Sigmoid colon (tissue), 6 donors: ENCODE measurements at regions not wholly inside any gene's neighbourhood (a gene's known extent, or its start where the extent isn't known, plus 50 kb on each side); places are given as distances from the start of the nearest gene placed in this dataset.

Experiments used
- DNase-seq: peaks from one replicate; pipeline ENCODE4 v3.0.0-alpha.2; 2019
- H3K27ac ChIP-seq, 4 donors: fragments of 200-600 bp; sonication (generic); one replicate each; pipeline ENCODE4 v1.5.1; 2016 to 2019; ENCODE audit warnings: mild to moderate bottlenecking in 1 of 4
- H3K27me3 ChIP-seq, 3 donors: fragments of 200-600 bp; sonication (generic); one replicate each; pipeline ENCODE4 v1.5.1; 2019; ENCODE audit warnings: mild to moderate bottlenecking in 1 of 3
- H3K36me3 ChIP-seq, 4 donors: fragments of 200-600 bp; sonication (generic); one replicate each; pipeline ENCODE4 v1.5.1; 2016 to 2019
- H3K4me1 ChIP-seq, 4 donors: fragments of 200-600 bp; sonication (generic); one replicate each; pipeline ENCODE4 v1.5.1; 2017 to 2019
- H3K4me3 ChIP-seq, 4 donors: fragments of 200-600 bp; sonication (generic); one replicate each; pipeline ENCODE4 v1.5.1; 2017 to 2019; ENCODE audit warnings: mild to moderate bottlenecking in 2 of 4, moderate library complexity in 1 of 4
- H3K9me3 ChIP-seq, 4 donors: fragments of 200-600 bp in 3 of 4; sonication (generic) in 3 of 4; one replicate each; pipeline versions ENCODE4 v1.5.1 to v1.6.1; 2013 to 2019
- EP300 ChIP-seq, 4 donors: sonication (generic); formaldehyde crosslinking; IDR thresholded peaks; one replicate each; pipeline ENCODE4 v1.6.1; 2017; ENCODE audit warnings: antibody characterized with exemption in 4 of 4
- POLR2A ChIP-seq, 2 donors: fragments of 450-650 bp; IDR thresholded peaks; one replicate each; pipeline ENCODE4 v1.6.1; 2016; ENCODE audit warnings: antibody characterized with exemption in 2 of 2, mild to moderate bottlenecking in 2 of 2, moderate library complexity in 2 of 2
- POLR2AphosphoS5 ChIP-seq, 4 donors: sonication (generic); formaldehyde crosslinking; IDR thresholded peaks; one replicate each; pipeline ENCODE4 v1.6.1; 2017; ENCODE audit warnings: antibody characterized with exemption in 4 of 4
- WGBS, 2 donors: extraction: QIAGEN DNeasy Blood & Tissue Kit; methylation state at CpG; one replicate each; pipeline ENCODE4 v1.1.7; 2013; 5-methylcytosine and 5-hydroxymethylcytosine counted together
- intact Hi-C: fragments of 100-400 bp; cut with DNase I; formaldehyde crosslinking; loops from one replicate; pipeline ENCODE4 v1.15.1; 2023
- TF ChIP-seq, protein P1 (sequence below), 4 experiments: fragments of 450-650 bp in 3 of 4; fragments of 200-600 bp in 1 of 4; IDR thresholded peaks; one replicate each; pipeline ENCODE4 v1.5.1; 2016 to 2019; ENCODE audit warnings: antibody characterized with exemption in 4 of 4, mild to moderate bottlenecking in 3 of 4, moderate library complexity in 2 of 4
- donor health status: healthy with polysubstance abuse.
- donor health status: healthy.

DNA sequence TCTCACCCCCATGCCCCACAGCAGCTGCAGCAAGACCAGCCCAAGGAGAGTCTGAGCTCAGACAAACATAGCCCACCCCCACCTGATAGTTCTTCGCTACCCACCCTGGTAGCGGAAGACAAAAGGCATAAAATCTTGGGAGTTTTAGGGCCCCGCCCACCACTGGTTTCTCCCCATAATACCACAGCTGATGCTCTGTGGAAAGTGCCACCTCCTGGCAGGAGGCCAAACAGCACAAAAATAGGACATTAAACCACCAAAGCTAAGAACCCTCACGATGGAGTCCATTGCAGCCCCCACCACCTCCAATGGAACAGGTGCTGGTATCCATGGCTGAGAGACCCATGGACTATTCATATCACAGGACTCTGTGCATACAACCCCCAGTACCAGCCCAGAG is 226.7 kb downstream of the SNCA start:
- Histone ChIP-seq H3K27ac (no peak overlapping the region), H3K9me3 (no peaks in the 10 kb centered on the region), H3K36me3 (no peaks in the 10 kb centered on the region), H3K27me3 (no peaks in the 10 kb centered on the region), H3K4me3 (no peak overlapping the region), H3K4me1 (no peaks in the 10 kb centered on the region)
- intact Hi-C loops = no loop called here
- no peak for DNase-seq
- TF ChIP-seq POLR2AphosphoS5 (IDR thresholded peaks at IDR 0.05) (no peak), POLR2A (IDR thresholded peaks at IDR 0.05) (no peak), EP300 (IDR thresholded peaks at IDR 0.05) (no peak)
- TF ChIP-seq, protein P1, sequence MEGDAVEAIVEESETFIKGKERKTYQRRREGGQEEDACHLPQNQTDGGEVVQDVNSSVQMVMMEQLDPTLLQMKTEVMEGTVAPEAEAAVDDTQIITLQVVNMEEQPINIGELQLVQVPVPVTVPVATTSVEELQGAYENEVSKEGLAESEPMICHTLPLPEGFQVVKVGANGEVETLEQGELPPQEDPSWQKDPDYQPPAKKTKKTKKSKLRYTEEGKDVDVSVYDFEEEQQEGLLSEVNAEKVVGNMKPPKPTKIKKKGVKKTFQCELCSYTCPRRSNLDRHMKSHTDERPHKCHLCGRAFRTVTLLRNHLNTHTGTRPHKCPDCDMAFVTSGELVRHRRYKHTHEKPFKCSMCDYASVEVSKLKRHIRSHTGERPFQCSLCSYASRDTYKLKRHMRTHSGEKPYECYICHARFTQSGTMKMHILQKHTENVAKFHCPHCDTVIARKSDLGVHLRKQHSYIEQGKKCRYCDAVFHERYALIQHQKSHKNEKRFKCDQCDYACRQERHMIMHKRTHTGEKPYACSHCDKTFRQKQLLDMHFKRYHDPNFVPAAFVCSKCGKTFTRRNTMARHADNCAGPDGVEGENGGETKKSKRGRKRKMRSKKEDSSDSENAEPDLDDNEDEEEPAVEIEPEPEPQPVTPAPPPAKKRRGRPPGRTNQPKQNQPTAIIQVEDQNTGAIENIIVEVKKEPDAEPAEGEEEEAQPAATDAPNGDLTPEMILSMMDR (IDR thresholded peaks at IDR 0.05) = no peak
- WGBS, 2 donors = 96 to 97% methylated on average over 4 of the region's 4 CpGs

DNA sequence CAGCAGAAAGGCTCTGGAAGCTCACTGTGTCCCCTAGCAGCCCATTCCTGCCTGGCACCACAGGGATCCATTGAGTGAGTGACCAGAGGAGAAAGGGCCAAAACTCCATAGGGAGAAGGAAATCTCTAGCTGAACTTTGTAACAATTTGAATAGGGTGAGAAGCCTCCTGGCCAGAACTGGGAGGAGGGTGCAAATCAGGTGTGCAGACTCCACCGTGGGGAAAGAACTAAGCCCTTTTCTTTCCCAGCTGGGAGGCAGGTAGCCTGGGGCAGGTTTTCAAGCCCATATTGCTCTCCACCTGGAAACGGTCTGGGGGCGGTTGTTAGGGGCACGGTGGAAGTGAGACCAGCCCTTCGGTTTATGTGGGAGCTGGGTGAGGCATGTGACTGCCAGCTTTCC is 227.2 kb downstream of the SNCA start:
- no peak for TF ChIP-seq POLR2AphosphoS5 (IDR thresholded peaks at IDR 0.05)
- TF ChIP-seq, protein P1 (IDR thresholded peaks at IDR 0.05) = no peak
- TF ChIP-seq EP300 (IDR thresholded peaks at IDR 0.05) = no peak
- no peak for TF ChIP-seq POLR2A (IDR thresholded peaks at IDR 0.05)
- Histone ChIP-seq H3K9me3 (no peaks in the 10 kb centered on the region), H3K27ac (no peak overlapping the region), H3K27me3 (no peaks in the 10 kb centered on the region), H3K4me1 (no peaks in the 10 kb centered on the region), H3K4me3 (no peak overlapping the region), H3K36me3 (no peaks in the 10 kb centered on the region)
- WGBS, 2 donors = 86 to 89% methylated on average over 5 of the region's 5 CpGs
- no peak for DNase-seq
- intact Hi-C loops = no loop called here

DNA sequence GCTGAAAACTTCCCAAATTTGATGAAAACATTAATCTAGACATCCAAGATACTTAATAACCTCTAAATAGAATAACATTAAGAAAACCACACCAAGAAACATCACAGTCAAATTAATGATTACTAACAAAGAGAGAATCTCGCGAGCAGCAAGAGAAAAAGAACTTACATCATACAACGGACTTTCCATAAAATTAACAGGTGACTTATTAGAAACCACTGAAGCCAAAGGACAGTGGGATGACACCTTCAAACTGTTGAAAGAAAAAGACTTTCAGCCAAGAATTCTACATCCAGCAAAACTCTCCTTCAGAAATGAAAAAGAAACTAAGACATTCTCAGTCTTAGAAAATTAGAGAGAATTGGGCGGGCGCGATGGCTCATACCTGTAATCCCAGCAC is 232.0 kb downstream of the SNCA start:
- Histone ChIP-seq H3K27me3 (no peaks in the 10 kb centered on the region), H3K4me3 (no peak overlapping the region), H3K27ac (no peak overlapping the region), H3K9me3 (no peaks in the 10 kb centered on the region), H3K36me3 (no peaks in the 10 kb centered on the region), H3K4me1 (no peaks in the 10 kb centered on the region)
- TF ChIP-seq POLR2AphosphoS5 (IDR thresholded peaks at IDR 0.05) (no peak), POLR2A (IDR thresholded peaks at IDR 0.05) (no peak), EP300 (IDR thresholded peaks at IDR 0.05) (no peak)
- TF ChIP-seq, protein P1 (IDR thresholded peaks at IDR 0.05) = no peak
- WGBS, 2 donors = 95 to 97% methylated on average over 6 of the region's 6 CpGs
- intact Hi-C loops = no loop called here
- no peak for DNase-seq

DNA sequence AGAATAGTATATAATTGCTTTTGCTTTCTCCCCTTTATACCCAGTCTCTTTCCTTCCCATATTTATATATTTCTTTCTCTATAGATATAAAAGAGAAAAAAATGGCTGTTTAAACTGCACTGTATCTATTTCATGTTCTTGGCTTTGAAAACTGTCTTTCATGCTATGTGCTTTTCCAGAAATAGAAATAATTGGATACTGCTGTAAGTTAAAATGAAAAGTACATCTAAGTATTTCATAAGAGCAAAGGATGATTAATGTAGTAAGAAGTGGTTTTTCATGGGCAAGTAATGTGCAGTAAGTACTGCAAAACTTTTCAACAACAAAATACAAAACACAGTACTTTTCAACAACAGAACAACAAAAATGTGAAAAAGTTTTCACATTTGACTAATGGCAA is 237.9 kb downstream of the SNCA start:
- Histone ChIP-seq H3K27ac (no peak overlapping the region), H3K27me3 (no peaks in the 10 kb centered on the region), H3K36me3 (no peaks in the 10 kb centered on the region), H3K4me3 (no peak overlapping the region), H3K9me3 (no peaks in the 10 kb centered on the region), H3K4me1 (no peaks in the 10 kb centered on the region)
- TF ChIP-seq EP300 (IDR thresholded peaks at IDR 0.05) (no peak), POLR2AphosphoS5 (IDR thresholded peaks at IDR 0.05) (no peak), POLR2A (IDR thresholded peaks at IDR 0.05) (no peak)
- TF ChIP-seq, protein P1 (IDR thresholded peaks at IDR 0.05) = no peak
- no peak for DNase-seq
- intact Hi-C loops = no loop called here

DNA sequence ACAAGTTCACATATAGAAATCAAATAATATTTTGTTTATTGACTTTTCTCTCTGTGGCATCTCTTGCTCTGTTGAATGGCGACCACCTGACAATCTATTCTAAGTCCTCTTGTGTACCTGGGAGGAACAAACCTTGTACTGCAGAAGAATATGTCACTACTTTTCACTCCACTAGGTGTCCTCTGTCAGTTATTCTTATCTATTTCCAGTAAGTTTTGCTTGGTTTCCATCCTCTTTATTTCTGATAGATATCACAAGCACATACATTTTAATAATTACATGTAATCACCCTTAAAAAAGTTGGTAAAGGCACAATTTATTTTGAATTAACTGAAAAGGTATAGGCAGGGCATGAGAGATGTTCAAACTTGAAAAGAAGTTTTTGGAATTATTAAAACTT is 238.4 kb downstream of the SNCA start:
- Histone ChIP-seq H3K27ac (no peak overlapping the region), H3K4me1 (no peaks in the 10 kb centered on the region), H3K4me3 (no peak overlapping the region), H3K27me3 (no peaks in the 10 kb centered on the region), H3K36me3 (no peaks in the 10 kb centered on the region), H3K9me3 (no peaks in the 10 kb centered on the region)
- 62 to 85% methylated on average over 1 of the region's 1 CpG for WGBS, 2 donors
- intact Hi-C loops = no loop called here
- TF ChIP-seq EP300 (IDR thresholded peaks at IDR 0.05) (no peak), POLR2AphosphoS5 (IDR thresholded peaks at IDR 0.05) (no peak), POLR2A (IDR thresholded peaks at IDR 0.05) (no peak)
- TF ChIP-seq, protein P1 (IDR thresholded peaks at IDR 0.05) = no peak
- no peak for DNase-seq
